K562 (cell line): ENCODE measurements at regions not wholly inside any gene's neighbourhood (a gene's known extent, or its start where the extent isn't known, plus 50 kb on each side); places are given as distances from the start of the nearest gene placed in this dataset.

Source experiments
- ARHGAP35 ChIP-seq: fragments of 450-650 bp; IDR thresholded peaks from 2 replicates; pipeline ENCODE4 v1.6.1; 2018; ENCODE audit not compliant: partially characterized antibody
- ATF1 ChIP-seq, 2 experiments: fragments of 450-650 bp in 1 of 2; IDR thresholded peaks; 2 replicates each; pipeline ENCODE4 v1.6.1; 2016; ENCODE audit warnings: missing compliant biosample characterization in 1 of 2, missing genetic modification characterization in 1 of 2
- ATF7 ChIP-seq: fragments of 450-650 bp; IDR thresholded peaks from 2 replicates; pipeline ENCODE4 v1.7.1; 2014; ENCODE audit warnings: mild to moderate bottlenecking, moderate library complexity
- BHLHE40 ChIP-seq: IDR thresholded peaks from 2 replicates; pipeline ENCODE4 v1.6.1; 2011; ENCODE audit warnings: low read length, improper control_type of control experiment
- CBX5 ChIP-seq: IDR thresholded peaks from 2 replicates; pipeline ENCODE4 v1.6.1; 2014; ENCODE audit warnings: low read depth, borderline replicate concordance
- CSDE1 ChIP-seq, 2 experiments: fragments of 450-650 bp; IDR thresholded peaks; 2 replicates each; pipeline ENCODE4 v1.6.1; 2016; ENCODE audit warnings: mild to moderate bottlenecking in 1 of 2
- FOXJ3 ChIP-seq: sonication (generic); formaldehyde crosslinking; IDR thresholded peaks from 2 replicates; pipeline ENCODE4 v1.4.0; 2020; ENCODE audit warnings: mild to moderate bottlenecking, missing genetic modification reagents
- GATAD2A ChIP-seq: fragments of 450-650 bp; IDR thresholded peaks from 2 replicates; pipeline ENCODE4 v1.6.1; 2017
- HDGF ChIP-seq: fragments of 450-650 bp; IDR thresholded peaks from 2 replicates; pipeline ENCODE4 v1.6.1; 2016
- KLF13 ChIP-seq: fragments of 450-650 bp; IDR thresholded peaks from 2 replicates; pipeline ENCODE4 v1.6.1; 2016; ENCODE audit warnings: missing genetic modification characterization, low read depth, mild to moderate bottlenecking, missing compliant biosample characterization, moderate library complexity, borderline replicate concordance
- PATZ1 ChIP-seq: fragments of 250-450 bp; sonication (Bioruptor Pico); IDR thresholded peaks from 2 replicates; pipeline ENCODE4 v1.5.0; 2020; ENCODE audit warnings: mild to moderate bottlenecking, borderline replicate concordance
- SOX6 ChIP-seq: fragments of 450-650 bp; IDR thresholded peaks from 2 replicates; pipeline ENCODE4 v1.6.1; 2014; ENCODE audit warnings: mild to moderate bottlenecking
- TEAD1 ChIP-seq, 2 experiments: fragments of 450-650 bp in 1 of 2; sonication (generic) in 1 of 2; formaldehyde crosslinking; IDR thresholded peaks; 2 replicates each; pipeline versions ENCODE4 v1.4.0 to v1.8.0; 2020 to 2022; ENCODE audit warnings: mild to moderate bottlenecking in 2 of 2, missing genetic modification reagents in 1 of 2
- THAP7 ChIP-seq: fragments of 250-450 bp; sonication (Bioruptor Pico); IDR thresholded peaks from 2 replicates; pipeline ENCODE4 v1.5.0; 2021
- ZNF134 ChIP-seq: fragments of 250-450 bp; sonication (Bioruptor Pico); conservative IDR thresholded peaks from 2 replicates; pipeline ENCODE4 v1.4.0; 2020
- ZNF143 ChIP-seq: sonication (generic); formaldehyde crosslinking; IDR thresholded peaks from 2 replicates; pipeline ENCODE4 v1.9.0; 2022; ENCODE audit warnings: mild to moderate bottlenecking, missing genetic modification reagents
- ZNF347 ChIP-seq: fragments of 450-650 bp; formaldehyde crosslinking; IDR thresholded peaks from 2 replicates; pipeline ENCODE4 v1.4.0; 2020; ENCODE audit warnings: low read depth, mild to moderate bottlenecking, moderate library complexity
- ZNF561 ChIP-seq: fragments of 450-650 bp; formaldehyde crosslinking; conservative IDR thresholded peaks from 2 replicates; pipeline ENCODE4 v1.4.0; 2020; ENCODE audit warnings: mild to moderate bottlenecking, moderate library complexity
- ZNF699 ChIP-seq: fragments of 250-450 bp; sonication (Bioruptor Pico); IDR thresholded peaks from 2 replicates; pipeline ENCODE4 v1.8.0; 2021; ENCODE audit warnings: mild to moderate bottlenecking, moderate library complexity; ENCODE audit not compliant: insufficient replicate concordance
- TF ChIP-seq, protein P1 (sequence below): fragments of 250-450 bp; sonication (Bioruptor Pico); IDR thresholded peaks from 2 replicates; pipeline ENCODE4 v1.8.0; 2021; ENCODE audit warnings: borderline replicate concordance, mild to moderate bottlenecking, moderate library complexity; ENCODE audit not compliant: poor library complexity, severe bottlenecking
- TF ChIP-seq, protein P2 (sequence below), 2 experiments: fragments of 450-650 bp; IDR thresholded peaks; 2 replicates each; pipeline ENCODE4 v1.6.1; 2016

DNA sequence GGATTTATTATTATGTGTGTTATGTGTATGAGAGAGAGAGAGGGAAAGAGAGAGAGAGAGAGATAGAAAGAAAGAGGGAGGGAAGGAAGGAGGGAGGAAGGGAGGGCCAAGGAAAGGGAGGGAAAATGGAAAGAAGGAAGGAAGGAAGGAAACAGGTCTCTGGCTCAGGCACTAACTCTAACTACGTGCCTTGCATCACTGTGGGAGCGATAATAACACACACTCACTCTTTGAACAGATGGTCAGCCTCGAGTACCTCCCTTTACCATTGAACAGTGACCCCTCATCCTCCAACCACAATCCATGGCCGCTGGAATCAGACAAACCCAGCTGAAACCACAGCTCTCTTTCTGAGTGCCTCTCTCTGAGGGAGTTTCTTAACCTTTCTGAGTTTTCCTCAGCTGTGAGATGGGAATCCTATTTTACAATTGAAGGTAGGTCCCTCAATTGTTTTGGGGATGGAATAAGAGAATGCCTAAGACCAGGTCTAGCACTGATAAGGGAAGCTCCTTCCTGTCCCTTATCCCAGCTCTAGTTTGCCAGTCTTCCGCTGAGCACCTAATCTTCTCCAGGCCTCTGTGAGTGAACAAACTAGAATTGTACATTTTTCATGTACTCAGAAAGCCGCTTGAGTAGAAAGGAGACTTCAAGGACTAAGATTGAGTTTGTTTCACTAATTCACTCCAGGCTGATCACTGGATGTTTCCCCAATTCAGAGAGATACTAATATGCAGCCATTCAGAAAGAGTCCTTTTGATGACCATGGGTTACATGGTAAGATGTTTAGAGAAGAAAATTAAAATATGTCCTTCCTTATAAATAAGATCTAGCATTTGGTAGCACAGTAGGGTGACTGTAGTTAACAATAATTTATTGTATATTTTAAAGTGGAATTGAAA lies 62.8 kb downstream of the IRF2BP2 start (continued):
- TF ChIP-seq ZNF143 (CRISPR knock-in tag) = no peak
- no peak for TF ChIP-seq ZNF699 (CRISPR knock-in tag)
- peak; percentile 92 for TF ChIP-seq GATAD2A
- no peak for TF ChIP-seq FOXJ3 (CRISPR knock-in tag)
- no peak for TF ChIP-seq ATF1 (CRISPR knock-in tag; IDR thresholded peaks at IDR 0.05)
- no peak; the same call in 1 of the 2 replicates for TF ChIP-seq ATF1 (tag; IDR thresholded peaks at IDR 0.05)
- 0 out of 2 replicates have a peak, but pooled peaks have one; percentile 18 for TF ChIP-seq ZNF347 (CRISPR knock-in tag)
- TF ChIP-seq THAP7 (CRISPR knock-in tag) = no peak
- peak; percentile 43; the same call in 1 of the 2 replicates for TF ChIP-seq ZNF134 (CRISPR knock-in tag)
- TF ChIP-seq KLF13 (tag) = no peak
- peak; percentile 37 to 40; a peak in 1 of 4 replicates for TF ChIP-seq CSDE1 (IDR thresholded peaks at IDR 0.05)
- TF ChIP-seq PATZ1 (CRISPR knock-in tag) = 0 out of 2 replicates have a peak, but pooled peaks have one; percentile 73
- peak; percentile 91; the same call in 1 of the 2 replicates for TF ChIP-seq HDGF
- TF ChIP-seq BHLHE40 = peak; percentile 58; the same call in 1 of the 2 replicates
- peak; percentile 72 for TF ChIP-seq ATF7
- peak; percentile 55 to 90; a peak in 3 of 4 replicates for TF ChIP-seq TEAD1 (CRISPR knock-in tag; IDR thresholded peaks at IDR 0.05)
- TF ChIP-seq ZNF561 = no peak
- peak; percentile 88 for TF ChIP-seq ARHGAP35
- TF ChIP-seq CBX5 = no peak
- peak; percentile 93 for TF ChIP-seq SOX6
- TF ChIP-seq, protein P1, sequence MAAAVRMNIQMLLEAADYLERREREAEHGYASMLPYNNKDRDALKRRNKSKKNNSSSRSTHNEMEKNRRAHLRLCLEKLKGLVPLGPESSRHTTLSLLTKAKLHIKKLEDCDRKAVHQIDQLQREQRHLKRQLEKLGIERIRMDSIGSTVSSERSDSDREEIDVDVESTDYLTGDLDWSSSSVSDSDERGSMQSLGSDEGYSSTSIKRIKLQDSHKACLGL (CRISPR knock-in tag) = no peak
- TF ChIP-seq, protein P2, sequence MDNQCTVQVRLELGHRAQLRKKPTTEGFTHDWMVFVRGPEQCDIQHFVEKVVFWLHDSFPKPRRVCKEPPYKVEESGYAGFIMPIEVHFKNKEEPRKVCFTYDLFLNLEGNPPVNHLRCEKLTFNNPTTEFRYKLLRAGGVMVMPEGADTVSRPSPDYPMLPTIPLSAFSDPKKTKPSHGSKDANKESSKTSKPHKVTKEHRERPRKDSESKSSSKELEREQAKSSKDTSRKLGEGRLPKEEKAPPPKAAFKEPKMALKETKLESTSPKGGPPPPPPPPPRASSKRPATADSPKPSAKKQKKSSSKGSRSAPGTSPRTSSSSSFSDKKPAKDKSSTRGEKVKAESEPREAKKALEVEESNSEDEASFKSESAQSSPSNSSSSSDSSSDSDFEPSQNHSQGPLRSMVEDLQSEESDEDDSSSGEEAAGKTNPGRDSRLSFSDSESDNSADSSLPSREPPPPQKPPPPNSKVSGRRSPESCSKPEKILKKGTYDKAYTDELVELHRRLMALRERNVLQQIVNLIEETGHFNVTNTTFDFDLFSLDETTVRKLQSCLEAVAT (IDR thresholded peaks at IDR 0.05) = peak; percentile 90 to 93
